ENCODE measurements at regions not wholly inside any gene's neighbourhood (a gene's known extent, or its start where the extent isn't known, plus 50 kb on each side); places are given as distances from the start of the nearest gene placed in this dataset.

DNA sequence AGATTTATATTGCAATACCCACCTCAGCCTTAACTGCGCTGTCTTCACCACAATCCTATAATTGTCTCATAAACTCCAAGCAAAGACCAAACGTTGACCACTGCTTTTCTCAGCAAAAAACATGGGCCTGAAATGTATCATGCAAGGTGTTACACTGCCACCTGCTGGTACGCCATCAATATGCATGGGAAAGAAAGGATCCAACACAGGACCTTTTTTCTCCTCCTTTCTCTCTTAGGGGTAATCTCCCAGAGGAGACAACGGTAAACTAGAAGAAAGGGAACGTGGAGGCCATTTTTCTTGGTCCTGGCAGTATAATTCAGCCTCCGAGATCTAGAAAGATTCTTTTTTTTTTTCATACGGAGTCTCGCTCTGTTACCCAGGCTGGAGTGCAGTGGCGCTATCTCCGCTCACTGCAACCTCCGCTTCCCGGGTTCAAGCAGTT, 79.1 kb upstream of the MPP7 start (continued):
- no peak for TF ChIP-seq EHMT2 (IDR thresholded peaks at IDR 0.05)
- TF ChIP-seq ATF7 (IDR thresholded peaks at IDR 0.05): no peak
- TF ChIP-seq ZNF253 (CRISPR knock-in tag; conservative IDR thresholded peaks at IDR 0.05): no peak
- TF ChIP-seq, protein P1, sequence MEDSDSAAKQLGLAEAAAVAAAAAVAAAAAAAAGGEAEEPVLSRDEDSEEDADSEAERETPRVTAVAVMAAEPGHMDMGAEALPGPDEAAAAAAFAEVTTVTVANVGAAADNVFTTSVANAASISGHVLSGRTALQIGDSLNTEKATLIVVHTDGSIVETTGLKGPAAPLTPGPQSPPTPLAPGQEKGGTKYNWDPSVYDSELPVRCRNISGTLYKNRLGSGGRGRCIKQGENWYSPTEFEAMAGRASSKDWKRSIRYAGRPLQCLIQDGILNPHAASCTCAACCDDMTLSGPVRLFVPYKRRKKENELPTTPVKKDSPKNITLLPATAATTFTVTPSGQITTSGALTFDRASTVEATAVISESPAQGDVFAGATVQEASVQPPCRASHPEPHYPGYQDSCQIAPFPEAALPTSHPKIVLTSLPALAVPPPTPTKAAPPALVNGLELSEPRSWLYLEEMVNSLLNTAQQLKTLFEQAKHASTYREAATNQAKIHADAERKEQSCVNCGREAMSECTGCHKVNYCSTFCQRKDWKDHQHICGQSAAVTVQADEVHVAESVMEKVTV (CRISPR knock-in tag; IDR thresholded peaks at IDR 0.05): peak; percentile 86
- TF ChIP-seq SRF (CRISPR knock-in tag; IDR thresholded peaks at IDR 0.05): no peak
- TF ChIP-seq, protein P2, sequence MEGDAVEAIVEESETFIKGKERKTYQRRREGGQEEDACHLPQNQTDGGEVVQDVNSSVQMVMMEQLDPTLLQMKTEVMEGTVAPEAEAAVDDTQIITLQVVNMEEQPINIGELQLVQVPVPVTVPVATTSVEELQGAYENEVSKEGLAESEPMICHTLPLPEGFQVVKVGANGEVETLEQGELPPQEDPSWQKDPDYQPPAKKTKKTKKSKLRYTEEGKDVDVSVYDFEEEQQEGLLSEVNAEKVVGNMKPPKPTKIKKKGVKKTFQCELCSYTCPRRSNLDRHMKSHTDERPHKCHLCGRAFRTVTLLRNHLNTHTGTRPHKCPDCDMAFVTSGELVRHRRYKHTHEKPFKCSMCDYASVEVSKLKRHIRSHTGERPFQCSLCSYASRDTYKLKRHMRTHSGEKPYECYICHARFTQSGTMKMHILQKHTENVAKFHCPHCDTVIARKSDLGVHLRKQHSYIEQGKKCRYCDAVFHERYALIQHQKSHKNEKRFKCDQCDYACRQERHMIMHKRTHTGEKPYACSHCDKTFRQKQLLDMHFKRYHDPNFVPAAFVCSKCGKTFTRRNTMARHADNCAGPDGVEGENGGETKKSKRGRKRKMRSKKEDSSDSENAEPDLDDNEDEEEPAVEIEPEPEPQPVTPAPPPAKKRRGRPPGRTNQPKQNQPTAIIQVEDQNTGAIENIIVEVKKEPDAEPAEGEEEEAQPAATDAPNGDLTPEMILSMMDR (IDR thresholded peaks at IDR 0.05 in 2 of 3, conservative IDR thresholded peaks at IDR 0.05 in 1 of 3; ENCODE audit: insufficient read depth in 2 of 3, low read depth in 1 of 3, low read length in 3 of 3): peak; percentile 80 to 96 (median 93)
- TF ChIP-seq ZNF449 (CRISPR knock-in tag; IDR thresholded peaks at IDR 0.05): no peak
- TF ChIP-seq SAP30 (IDR thresholded peaks at IDR 0.05; ENCODE audit: borderline replicate concordance, insufficient read depth, low read depth, low read length, poor library complexity, severe bottlenecking): no peak
- no peak for TF ChIP-seq PML (IDR thresholded peaks at IDR 0.05; ENCODE audit: low read length)
- TF ChIP-seq PHF8 (IDR thresholded peaks at IDR 0.05; ENCODE audit: borderline replicate concordance, low read length): no peak
- peak; percentile 90 for TF ChIP-seq SMC3 (conservative IDR thresholded peaks at IDR 0.05; ENCODE audit: insufficient read depth, low read depth, low read length)
- TF ChIP-seq EGR1 (conservative IDR thresholded peaks at IDR 0.05): no peak
- TF ChIP-seq PRMT5 (CRISPR knock-in tag; IDR thresholded peaks at IDR 0.05): no peak
- TF ChIP-seq NFE2L1 (tag; IDR thresholded peaks at IDR 0.05; ENCODE audit: borderline replicate concordance, low read depth): no peak
- TF ChIP-seq ARID2 (IDR thresholded peaks at IDR 0.05): peak; percentile 84
- no peak for TF ChIP-seq MCM7 (IDR thresholded peaks at IDR 0.05)
- no peak for TF ChIP-seq MAFG (tag; conservative IDR thresholded peaks at IDR 0.05)
- TF ChIP-seq STAG1 (CRISPR knock-in tag; IDR thresholded peaks at IDR 0.05; ENCODE audit: borderline replicate concordance): peak; percentile 14; the same call in 1 of the 2 replicates
- no peak for TF ChIP-seq TEAD2 (tag; IDR thresholded peaks at IDR 0.05)
- no peak for TF ChIP-seq NFYB (IDR thresholded peaks at IDR 0.05; ENCODE audit: extremely low read depth, insufficient read length)
- TF ChIP-seq ZC3H11A (IDR thresholded peaks at IDR 0.05; ENCODE audit: low read depth, low read length): no peak
